ENCODE measurements at regions not wholly inside any gene's neighbourhood (a gene's known extent, or its start where the extent isn't known, plus 50 kb on each side); places are given as distances from the start of the nearest gene placed in this dataset.
A peak's percentile ranks its signal among the peaks of the same experiment; 100 is the strongest.
"Not testable (repeated sequence)": the region's sequence is repeated elsewhere in the genome, so short reads cannot be mapped to it uniquely, and the experiment has no call there.

DNA sequence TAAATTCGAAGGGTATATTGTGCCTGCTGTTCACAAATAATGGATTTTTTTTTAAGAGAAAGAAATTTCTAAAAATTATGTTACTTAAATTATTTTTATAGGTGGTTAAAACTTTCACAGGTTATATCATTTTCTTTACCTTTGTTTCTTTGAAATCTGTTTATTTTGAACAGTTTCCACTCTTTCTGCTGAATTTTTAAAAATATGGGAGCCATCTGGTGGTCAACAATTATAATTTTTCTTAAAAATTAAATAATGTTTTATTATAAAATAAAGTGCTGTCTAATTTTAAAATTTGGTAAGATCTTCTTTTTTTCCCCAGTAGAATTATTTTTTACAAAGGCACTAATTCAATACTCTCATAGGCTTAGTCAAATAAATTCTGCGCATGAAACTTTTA lies 263.9 kb downstream of the ETV1 start:
- DNase-seq, result no peak
- H3K36me3 ChIP-seq, result no peaks in the 10 kb centered on the region
- no peaks in the 10 kb centered on the region for H3K4me1 ChIP-seq
- H3K27me3 ChIP-seq, result no peaks in the 10 kb centered on the region
- intact Hi-C loops (cut with DNase I; ENCODE audit: low total_unique reads), result no loop called here
- no peak overlapping the region for H3K4me3 ChIP-seq
- H3K9me3 ChIP-seq, result no peaks in the 10 kb centered on the region
- 87 to 94% (median 92%) methylated on average over 2 of the region's 2 CpGs for WGBS, 5 donors
- TF ChIP-seq POLR2AphosphoS5 (IDR thresholded peaks at IDR 0.05), result no peak
- TF ChIP-seq, protein P1, sequence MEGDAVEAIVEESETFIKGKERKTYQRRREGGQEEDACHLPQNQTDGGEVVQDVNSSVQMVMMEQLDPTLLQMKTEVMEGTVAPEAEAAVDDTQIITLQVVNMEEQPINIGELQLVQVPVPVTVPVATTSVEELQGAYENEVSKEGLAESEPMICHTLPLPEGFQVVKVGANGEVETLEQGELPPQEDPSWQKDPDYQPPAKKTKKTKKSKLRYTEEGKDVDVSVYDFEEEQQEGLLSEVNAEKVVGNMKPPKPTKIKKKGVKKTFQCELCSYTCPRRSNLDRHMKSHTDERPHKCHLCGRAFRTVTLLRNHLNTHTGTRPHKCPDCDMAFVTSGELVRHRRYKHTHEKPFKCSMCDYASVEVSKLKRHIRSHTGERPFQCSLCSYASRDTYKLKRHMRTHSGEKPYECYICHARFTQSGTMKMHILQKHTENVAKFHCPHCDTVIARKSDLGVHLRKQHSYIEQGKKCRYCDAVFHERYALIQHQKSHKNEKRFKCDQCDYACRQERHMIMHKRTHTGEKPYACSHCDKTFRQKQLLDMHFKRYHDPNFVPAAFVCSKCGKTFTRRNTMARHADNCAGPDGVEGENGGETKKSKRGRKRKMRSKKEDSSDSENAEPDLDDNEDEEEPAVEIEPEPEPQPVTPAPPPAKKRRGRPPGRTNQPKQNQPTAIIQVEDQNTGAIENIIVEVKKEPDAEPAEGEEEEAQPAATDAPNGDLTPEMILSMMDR (IDR thresholded peaks at IDR 0.05), result peak in 1 of 7 experiments; percentile 9
- H3K27ac ChIP-seq, result no peak overlapping the region

DNA sequence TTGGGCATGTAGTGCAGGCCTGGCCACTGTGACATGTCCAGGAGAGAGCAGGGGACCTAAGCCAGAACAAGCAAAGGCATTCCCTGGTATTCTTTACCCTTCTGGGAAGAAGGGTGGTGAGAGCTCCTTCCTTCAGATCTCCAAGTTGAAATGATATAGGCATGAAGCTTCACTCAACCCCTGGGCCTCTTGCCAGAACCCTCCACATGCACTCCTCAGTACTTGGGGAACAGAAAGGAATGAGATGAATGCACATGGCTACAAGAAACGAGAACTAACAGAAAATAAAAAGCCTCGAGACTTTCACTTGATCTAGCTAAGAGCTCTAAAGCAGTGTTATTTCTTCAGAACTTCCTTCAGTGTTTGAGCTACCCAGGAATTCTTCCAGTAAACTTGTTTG lies 262.2 kb downstream of the ETV1 start:
- H3K4me3 ChIP-seq, result no peak overlapping the region
- no peak overlapping the region for H3K27ac ChIP-seq
- intact Hi-C loops (cut with DNase I; ENCODE audit: low total_unique reads), result no loop called here
- no peaks in the 10 kb centered on the region for H3K36me3 ChIP-seq
- H3K9me3 ChIP-seq, result no peaks in the 10 kb centered on the region
- H3K27me3 ChIP-seq, result no peaks in the 10 kb centered on the region
- no peak for DNase-seq
- TF ChIP-seq, protein P1 (IDR thresholded peaks at IDR 0.05), result no peak
- TF ChIP-seq POLR2AphosphoS5 (IDR thresholded peaks at IDR 0.05) (no peak), EP300 (IDR thresholded peaks at IDR 0.05) (no peak), POLR2A (IDR thresholded peaks at IDR 0.05) (no peak)
- 79 to 96% (median 90%) methylated on average over 2 of the region's 2 CpGs for WGBS, 5 donors
- no peaks in the 10 kb centered on the region for H3K4me1 ChIP-seq

DNA sequence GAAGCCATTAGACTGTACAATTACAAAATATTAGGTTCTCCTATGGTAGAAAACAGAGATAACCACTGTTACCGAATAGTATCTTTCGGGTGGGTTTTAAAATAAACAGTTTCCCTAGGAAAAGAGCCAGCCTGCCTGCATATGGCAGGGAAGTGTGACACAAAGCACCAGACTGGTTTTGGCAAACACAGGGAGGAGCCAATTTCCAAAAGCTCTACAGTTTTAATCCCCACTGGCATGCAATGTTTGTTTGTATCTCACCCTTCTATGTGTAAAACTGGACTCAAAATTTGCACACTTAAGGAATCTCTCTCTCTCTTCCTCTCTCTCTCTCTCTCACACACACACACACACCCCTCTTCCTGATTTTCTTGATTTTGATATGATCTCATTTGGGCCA lies 261.7 kb downstream of the ETV1 start:
- H3K27me3 ChIP-seq, result no peaks in the 10 kb centered on the region
- no peaks in the 10 kb centered on the region for H3K4me1 ChIP-seq
- intact Hi-C loops (cut with DNase I; ENCODE audit: low total_unique reads), result no loop called here
- WGBS, 5 donors, result 61 to 79% (median 65%) methylated on average over 2 of the region's 2 CpGs
- TF ChIP-seq EP300 (IDR thresholded peaks at IDR 0.05), result no peak
- H3K4me3 ChIP-seq, result no peak overlapping the region
- H3K27ac ChIP-seq, result no peak overlapping the region
- H3K36me3 ChIP-seq, result no peaks in the 10 kb centered on the region
- no peak for DNase-seq
- no peaks in the 10 kb centered on the region for H3K9me3 ChIP-seq

DNA sequence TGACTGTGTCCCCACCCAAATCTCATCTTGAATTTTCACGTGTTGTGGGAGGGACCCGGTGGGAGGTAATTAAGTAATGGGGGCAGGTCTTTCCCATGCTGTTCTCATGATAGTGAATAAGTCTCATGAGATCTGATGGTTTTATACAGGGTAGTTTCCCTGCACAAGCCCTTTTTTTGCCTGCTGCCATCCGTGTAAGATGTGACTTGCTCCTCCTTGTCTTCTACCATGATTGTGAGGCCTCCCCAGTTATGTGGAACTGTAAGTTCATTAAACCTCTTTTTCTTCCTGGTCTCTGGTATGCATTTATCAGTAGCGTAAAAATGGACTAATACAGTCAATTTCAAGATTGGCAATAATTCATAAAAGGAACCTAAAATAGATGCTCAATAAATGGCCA lies 261.0 kb downstream of the ETV1 start:
- H3K9me3 ChIP-seq; H3K4me3 ChIP-seq; intact Hi-C loops (cut with DNase I; ENCODE audit: low total_unique reads); H3K27me3 ChIP-seq; H3K4me1 ChIP-seq; H3K27ac ChIP-seq; H3K36me3 ChIP-seq; DNase-seq: not testable (repeated sequence)
- WGBS, 5 donors, result 81 to 95% (median 84%) methylated on average over 4 of the region's 4 CpGs

DNA sequence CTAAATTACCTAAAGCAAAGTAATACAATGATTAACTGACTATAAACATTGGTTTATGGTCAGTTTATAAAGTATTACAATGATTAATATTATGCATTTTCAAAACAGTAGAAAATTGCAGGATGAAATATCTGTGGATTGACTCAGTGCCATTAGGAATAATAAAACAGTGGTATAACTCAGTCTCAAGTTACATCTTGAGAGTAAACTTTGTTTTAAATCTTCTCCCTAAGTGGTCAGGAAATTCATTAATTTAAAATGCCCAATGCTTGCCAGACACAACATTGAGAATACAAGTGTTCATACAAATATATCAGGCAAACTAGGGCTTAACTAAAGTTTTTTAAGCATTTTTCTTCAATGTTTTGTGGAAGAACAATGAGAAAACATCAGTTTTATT lies 257.8 kb downstream of the ETV1 start:
- no peak overlapping the region for H3K4me3 ChIP-seq
- H3K27ac ChIP-seq, result no peak overlapping the region
- TF ChIP-seq POLR2AphosphoS5 (IDR thresholded peaks at IDR 0.05) (no peak), POLR2A (IDR thresholded peaks at IDR 0.05) (no peak), EP300 (IDR thresholded peaks at IDR 0.05) (no peak)
- DNase-seq, result no peak
- H3K27me3 ChIP-seq, result no peaks in the 10 kb centered on the region
- no peaks in the 10 kb centered on the region for H3K4me1 ChIP-seq
- no peaks in the 10 kb centered on the region for H3K9me3 ChIP-seq
- no peaks in the 10 kb centered on the region for H3K36me3 ChIP-seq
- intact Hi-C loops (cut with DNase I; ENCODE audit: low total_unique reads), result no loop called here

DNA sequence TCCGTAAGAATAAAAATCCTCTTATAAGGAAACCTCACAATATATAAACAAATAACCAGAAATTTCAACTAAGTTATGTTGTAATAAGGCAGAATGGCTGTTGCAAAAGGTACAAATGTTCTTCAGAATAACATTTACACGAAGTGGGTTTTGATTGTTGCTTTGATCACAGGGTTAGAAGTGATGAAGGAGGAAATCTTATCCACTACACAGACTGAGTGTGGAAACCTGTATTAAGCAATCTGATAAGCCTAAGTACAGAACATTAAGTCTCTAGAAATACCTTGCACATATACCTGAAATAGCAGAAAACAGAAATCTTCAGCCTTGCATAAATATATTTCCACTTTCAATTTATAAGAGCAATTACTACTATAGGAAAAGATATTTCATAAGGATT lies 251.9 kb downstream of the ETV1 start:
- intact Hi-C loops (cut with DNase I; ENCODE audit: low total_unique reads), result no loop called here

More for the DNA sequence above, 251.9 kb downstream of the ETV1 start:
- H3K4me3 ChIP-seq, result no peak overlapping the region
- WGBS, 5 donors, result 36 to 77% (median 50%) methylated on average over 2 of the region's 2 CpGs
- H3K4me1 ChIP-seq, result peaks cover 0 to 8% (median 3%) of the 10 kb centered on the region in 4 donors
- no peak overlapping the region for H3K27ac ChIP-seq
- no peaks in the 10 kb centered on the region for H3K27me3 ChIP-seq
- H3K36me3 ChIP-seq, result no peaks in the 10 kb centered on the region
- no peaks in the 10 kb centered on the region for H3K9me3 ChIP-seq
- TF ChIP-seq EP300 (IDR thresholded peaks at IDR 0.05), result no peak
- TF ChIP-seq, protein P1 (IDR thresholded peaks at IDR 0.05), result no peak
- no peak for TF ChIP-seq POLR2A (IDR thresholded peaks at IDR 0.05)
- no peak for TF ChIP-seq POLR2AphosphoS5 (IDR thresholded peaks at IDR 0.05)
- DNase-seq, result no peak

Data from stomach (tissue), 8 donors.